Colonic mucosa (tissue), 4 donors: ENCODE measurements at regions not wholly inside any gene's neighbourhood (a gene's known extent, or its start where the extent isn't known, plus 50 kb on each side); places are given as distances from the start of the nearest gene placed in this dataset.

ENCODE experiments used
- DNase-seq: peaks from one replicate; pipeline ENCODE4 v3.0.0-alpha.2; 2020
- H3K27ac ChIP-seq: fragments of 200-600 bp; one replicate; pipeline ENCODE4 v1.8.0; 2021
- H3K27me3 ChIP-seq: fragments of 200-600 bp; one replicate; pipeline ENCODE4 v1.8.0; 2021
- H3K36me3 ChIP-seq: fragments of 200-600 bp; one replicate; pipeline ENCODE4 v1.8.0; 2021
- H3K4me1 ChIP-seq: fragments of 200-600 bp; one replicate; pipeline ENCODE4 v1.8.0; 2021; ENCODE audit warnings: mild to moderate bottlenecking
- H3K4me3 ChIP-seq: fragments of 200-600 bp; one replicate; pipeline ENCODE4 v1.8.0; 2021
- H3K9ac ChIP-seq, 2 donors: one replicate each; pipeline ENCODE4 v1.7.0; 2013; ENCODE audit warnings: control low read depth in 2 of 2, low read depth in 2 of 2, low read length in 2 of 2
- H3K9me3 ChIP-seq: fragments of 200-600 bp; one replicate; pipeline ENCODE4 v1.8.0; 2021
- CTCF ChIP-seq: fragments of 200-600 bp; IDR thresholded peaks from one replicate; pipeline ENCODE4 v1.8.0; 2022; ENCODE audit warnings: antibody characterized with exemption, mild to moderate bottlenecking
- intact Hi-C: fragments of 100-400 bp; cut with DNase I; formaldehyde crosslinking; loops from one replicate; pipeline ENCODE4 v1.14.1; 2022
- donor health status: healthy.
- donor health status: DM: no; HTN: no; CAD: no.
- donor health status: DM: no; HTN: no; CAD: no.

GRCh38 chr7:25712500-25712899, 439.5 kb upstream of the NFE2L3 start:
- no peaks in the 10 kb centered on the region for H3K4me1 ChIP-seq

GRCh38 chr7:25714013-25714412, 438.0 kb upstream of the NFE2L3 start:
- no peak overlapping the region for H3K4me3 ChIP-seq
- H3K9ac ChIP-seq = no peak overlapping the region
- H3K4me1 ChIP-seq = no peaks in the 10 kb centered on the region
- intact Hi-C loops = no loop called here
- TF ChIP-seq CTCF = no peak
- DNase-seq = no peak
- no peaks in the 10 kb centered on the region for H3K36me3 ChIP-seq
- no peaks in the 10 kb centered on the region for H3K9me3 ChIP-seq
- H3K27ac ChIP-seq = no peak overlapping the region
- no peaks in the 10 kb centered on the region for H3K27me3 ChIP-seq

More at GRCh38 chr7:25712500-25712899, 439.5 kb upstream of the NFE2L3 start:
- no peaks in the 10 kb centered on the region for H3K36me3 ChIP-seq
- no peak overlapping the region for H3K27ac ChIP-seq
- H3K4me3 ChIP-seq = no peak overlapping the region
- DNase-seq = no peak
- intact Hi-C loops = no loop called here
- H3K9me3 ChIP-seq = no peaks in the 10 kb centered on the region
- no peak for TF ChIP-seq CTCF
- H3K9ac ChIP-seq = no peak overlapping the region
- H3K27me3 ChIP-seq = no peaks in the 10 kb centered on the region

GRCh38 chr7:25716421-25716820, 435.6 kb upstream of the NFE2L3 start:
- no peaks in the 10 kb centered on the region for H3K4me1 ChIP-seq
- H3K4me3 ChIP-seq = no peak overlapping the region
- H3K27me3 ChIP-seq = no peaks in the 10 kb centered on the region
- no peak overlapping the region for H3K27ac ChIP-seq
- H3K9ac ChIP-seq = no peak overlapping the region
- no peak for DNase-seq
- no peak for TF ChIP-seq CTCF
- H3K9me3 ChIP-seq = no peaks in the 10 kb centered on the region
- intact Hi-C loops = no loop called here
- H3K36me3 ChIP-seq = no peaks in the 10 kb centered on the region

GRCh38 chr7:25718596-25718995, 433.4 kb upstream of the NFE2L3 start:
- no peak for TF ChIP-seq CTCF
- H3K9ac ChIP-seq = no peak overlapping the region
- H3K4me1 ChIP-seq = no peaks in the 10 kb centered on the region
- DNase-seq = no peak
- H3K9me3 ChIP-seq = no peaks in the 10 kb centered on the region
- no peaks in the 10 kb centered on the region for H3K36me3 ChIP-seq
- intact Hi-C loops = no loop called here
- no peak overlapping the region for H3K4me3 ChIP-seq
- no peaks in the 10 kb centered on the region for H3K27me3 ChIP-seq
- no peak overlapping the region for H3K27ac ChIP-seq

GRCh38 chr7:25719190-25719896, 432.7 kb upstream of the NFE2L3 start:
- TF ChIP-seq CTCF = no peak
- intact Hi-C loops = no loop called here
- no peaks in the 10 kb centered on the region for H3K36me3 ChIP-seq
- no peaks in the 10 kb centered on the region for H3K27me3 ChIP-seq
- H3K4me1 ChIP-seq = no peaks in the 10 kb centered on the region
- DNase-seq = no peak
- H3K27ac ChIP-seq = no peak overlapping the region
- no peak overlapping the region for H3K4me3 ChIP-seq
- no peak overlapping the region for H3K9ac ChIP-seq
- no peaks in the 10 kb centered on the region for H3K9me3 ChIP-seq
